MM.1S (cell line): ENCODE measurements at regions not wholly inside any gene's neighbourhood (a gene's known extent, or its start where the extent isn't known, plus 50 kb on each side); places are given as distances from the start of the nearest gene placed in this dataset.

Source experiments
- CTCF ChIP-seq: fragments of 300-600 bp; sonication (generic); IDR thresholded peaks from 2 replicates; pipeline ENCODE4 v1.5.1; 2016; ENCODE audit warnings: antibody characterized with exemption, low read length, mixed read lengths
- EZH2 ChIP-seq: fragments of 300-600 bp; sonication (generic); optimal IDR thresholded peaks from 2 replicates; pipeline ENCODE3; 2017; ENCODE audit warnings: low read depth, mild to moderate bottlenecking, antibody characterized with exemption, low read length, mixed read lengths
- EZH2phosphoT487 ChIP-seq: fragments of 300-600 bp; sonication (generic); IDR thresholded peaks from 2 replicates; pipeline ENCODE4 v1.6.1; 2018; ENCODE audit warnings: antibody characterized with exemption, low read length

DNA sequence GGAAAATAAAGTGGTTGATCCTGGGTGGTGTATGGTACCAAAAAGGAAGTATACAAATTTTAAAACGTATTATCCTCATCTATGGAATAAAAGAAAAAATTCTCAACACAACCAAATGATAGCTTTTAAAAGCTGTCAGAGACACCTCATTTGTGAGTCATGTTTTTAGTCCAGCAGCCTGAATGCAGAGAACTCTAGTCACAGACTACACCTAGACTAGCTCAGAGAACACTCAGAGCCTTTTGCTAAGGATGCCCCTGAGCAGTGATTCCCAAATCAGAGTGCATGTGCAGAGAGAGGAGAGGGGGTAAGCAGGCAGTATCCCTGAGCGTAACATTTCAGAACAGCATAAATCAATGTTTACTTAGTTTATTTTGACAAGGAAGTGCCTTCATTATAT lies 809.3 kb downstream of the HACE1 start:
- TF ChIP-seq CTCF (no peak), EZH2 (no peak), EZH2phosphoT487 (no peak)
